T-helper 1 cell treated with Interleukin-12 subunit alpha and Interleukin-12 subunit beta and Interleukin-4 antibody, amounts not matched to agents 30 μg/mL and 1 μg/mL, for 36 hours (primary cell): ENCODE measurements at regions not wholly inside any gene's neighbourhood (a gene's known extent, or its start where the extent isn't known, plus 50 kb on each side); places are given as distances from the start of the nearest gene placed in this dataset.

Source experiments
- H3K27ac Mint-ChIP-seq: one replicate; pipeline ENCODE4 v1.8.0; 2021; ENCODE audit warnings: mild to moderate bottlenecking, mixed read lengths
- H3K27me3 Mint-ChIP-seq: one replicate; pipeline ENCODE4 v1.8.0; 2021; ENCODE audit warnings: low read depth, mixed read lengths
- H3K36me3 Mint-ChIP-seq: one replicate; pipeline ENCODE4 v1.8.0; 2021; ENCODE audit warnings: low read depth, mixed read lengths
- H3K4me1 Mint-ChIP-seq: one replicate; pipeline ENCODE4 v1.8.0; 2021; ENCODE audit warnings: low read depth, mixed read lengths
- H3K4me3 Mint-ChIP-seq: one replicate; pipeline ENCODE4 v1.8.0; 2021; ENCODE audit warnings: mild to moderate bottlenecking, moderate library complexity, mixed read lengths
- H3K9me3 Mint-ChIP-seq: one replicate; pipeline ENCODE4 v1.8.0; 2021; ENCODE audit warnings: mixed read lengths

DNA sequence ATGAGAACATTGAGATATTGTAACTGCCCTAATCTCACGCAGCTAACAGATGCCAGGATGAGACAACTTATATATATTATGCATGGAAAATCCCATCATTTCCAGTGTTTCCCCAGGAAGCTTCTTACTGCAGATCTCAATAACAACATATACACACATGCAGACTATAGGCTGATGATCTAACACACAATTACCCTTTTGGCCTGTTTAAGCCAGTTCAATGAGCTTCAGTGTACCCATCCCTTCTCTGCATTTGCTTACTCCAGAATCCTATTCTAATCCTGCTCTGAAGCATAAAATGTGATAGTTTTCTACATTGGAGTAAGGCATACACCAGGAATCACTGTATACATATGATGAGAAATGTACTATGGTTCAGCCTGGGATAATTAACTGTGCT is 489.4 kb downstream of the SUCLA2 start:
- Mint-ChIP-seq H3K36me3 (no peaks in the 10 kb centered on the region), H3K9me3 (peaks cover 3% of the 10 kb centered on the region), H3K4me1 (no peaks in the 10 kb centered on the region), H3K27me3 (no peaks in the 10 kb centered on the region), H3K4me3 (no peak overlapping the region), H3K27ac (no peak overlapping the region)

DNA sequence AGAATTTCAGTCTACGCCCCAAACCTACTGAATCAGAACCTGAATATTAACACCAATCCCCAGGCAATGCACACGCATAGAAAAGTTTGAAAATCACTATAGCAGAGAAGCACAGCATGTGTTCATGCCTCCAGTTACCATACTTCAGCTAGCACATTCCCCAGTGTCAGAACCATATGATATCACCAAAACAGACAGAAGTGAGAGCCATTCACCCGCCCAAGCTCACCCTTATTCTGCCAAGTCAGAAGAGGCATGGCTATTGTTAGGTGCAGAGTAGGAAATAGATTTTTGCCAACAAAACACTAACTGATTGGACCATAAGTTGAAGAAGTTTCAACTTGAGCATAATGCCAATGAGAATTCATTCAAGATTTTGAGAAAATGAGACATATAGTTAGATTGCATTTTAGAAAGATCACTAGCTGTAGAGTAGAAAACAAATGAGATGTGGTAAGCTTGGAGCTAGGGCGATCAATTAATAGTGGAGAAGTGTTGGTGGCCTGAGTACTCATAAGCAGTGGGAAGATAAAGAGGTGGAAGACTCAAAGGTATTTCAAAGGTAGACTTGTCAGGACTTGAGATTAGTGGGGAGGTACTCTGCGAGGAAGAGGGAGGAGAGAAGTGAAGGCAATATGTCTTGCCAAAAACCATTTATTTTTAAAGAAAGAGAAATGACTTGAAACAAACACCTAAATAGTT is 492.4 kb downstream of the SUCLA2 start:
- Mint-ChIP-seq H3K27ac (no peak overlapping the region), H3K36me3 (no peaks in the 10 kb centered on the region), H3K27me3 (no peaks in the 10 kb centered on the region), H3K4me3 (no peak overlapping the region), H3K4me1 (no peaks in the 10 kb centered on the region), H3K9me3 (no peaks in the 10 kb centered on the region)

DNA sequence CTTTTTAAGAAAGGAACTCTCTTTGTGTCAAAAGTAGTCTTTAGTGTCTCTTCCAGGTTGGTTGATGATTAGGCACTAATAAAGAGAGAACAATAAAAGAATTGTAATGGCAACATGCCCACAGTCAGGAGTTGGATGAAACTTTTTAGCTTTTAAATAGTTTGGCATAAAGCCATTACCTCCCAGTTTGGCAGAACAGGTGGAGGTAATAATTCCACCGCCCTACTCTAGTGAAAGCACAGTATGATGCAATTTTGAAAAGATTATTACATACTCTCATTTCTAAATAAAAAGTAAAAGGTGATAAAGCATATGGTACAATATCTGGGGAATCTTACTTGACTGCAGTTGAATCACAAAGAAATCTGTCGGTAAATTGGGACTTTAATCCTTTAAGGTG is 497.6 kb downstream of the SUCLA2 start:
- Mint-ChIP-seq H3K27me3 (no peaks in the 10 kb centered on the region), H3K36me3 (no peaks in the 10 kb centered on the region), H3K9me3 (no peaks in the 10 kb centered on the region), H3K27ac (no peak overlapping the region), H3K4me1 (no peaks in the 10 kb centered on the region), H3K4me3 (no peak overlapping the region)

DNA sequence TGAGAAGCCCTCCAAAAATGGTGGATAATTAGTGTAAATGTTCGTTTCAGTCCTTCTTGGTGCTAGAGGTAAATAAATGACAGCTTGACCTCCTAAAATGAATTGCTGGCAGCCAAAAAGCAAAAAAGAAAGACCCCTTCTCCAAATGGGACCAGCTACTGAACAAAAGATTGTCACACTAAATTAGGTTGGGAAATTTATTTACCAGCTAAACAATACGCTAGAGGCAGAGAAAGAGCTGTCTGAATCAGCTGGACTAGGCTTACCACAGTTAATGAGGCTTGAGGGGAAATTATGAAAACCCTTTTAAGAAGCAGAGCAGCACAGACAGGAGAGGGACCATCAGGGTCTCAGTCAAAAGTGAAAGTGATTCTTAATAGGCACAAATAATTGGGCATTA is 498.9 kb downstream of the SUCLA2 start:
- H3K4me3 Mint-ChIP-seq, result no peak overlapping the region
- H3K27ac Mint-ChIP-seq, result no peak overlapping the region
- H3K36me3 Mint-ChIP-seq, result no peaks in the 10 kb centered on the region
- H3K27me3 Mint-ChIP-seq, result no peaks in the 10 kb centered on the region
- no peaks in the 10 kb centered on the region for H3K9me3 Mint-ChIP-seq
- no peaks in the 10 kb centered on the region for H3K4me1 Mint-ChIP-seq

DNA sequence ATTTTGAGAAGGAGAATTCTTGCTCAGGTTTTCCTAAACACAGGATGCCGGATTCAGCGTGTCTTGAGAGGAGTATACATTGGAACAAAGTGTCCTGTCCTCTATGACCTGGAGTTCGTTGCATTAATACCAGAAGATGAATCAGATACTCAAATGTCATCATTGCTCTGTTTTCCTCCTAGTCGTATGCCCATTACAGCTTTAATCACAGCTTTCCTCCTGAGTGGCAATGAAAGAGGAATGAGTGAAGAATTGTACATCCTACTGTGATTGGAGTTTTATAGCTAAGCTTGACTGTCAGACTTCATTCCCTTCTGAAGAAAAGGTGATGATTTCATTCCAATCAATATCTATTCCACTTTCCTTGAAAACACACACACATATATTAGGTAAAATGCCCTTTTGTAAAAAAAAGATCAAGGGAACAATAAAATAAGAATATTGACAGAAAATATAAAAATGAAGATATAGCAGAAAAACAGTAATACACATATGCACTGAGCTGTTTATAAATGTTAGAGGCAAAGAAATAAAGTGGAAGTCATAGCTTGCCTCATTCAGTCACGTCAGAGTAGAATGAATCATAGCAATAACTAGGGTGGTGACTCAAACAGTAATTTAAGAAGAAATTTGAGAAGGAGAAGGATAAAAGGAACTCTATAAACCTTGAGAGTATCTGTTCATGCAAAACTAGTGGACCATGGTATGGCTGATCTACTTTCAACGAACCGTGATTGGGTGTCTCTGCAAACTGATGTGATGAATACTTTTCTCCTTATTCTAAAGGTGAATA is 501.5 kb downstream of the SUCLA2 start:
- Mint-ChIP-seq H3K9me3 (no peaks in the 10 kb centered on the region), H3K4me1 (no peaks in the 10 kb centered on the region), H3K27ac (no peak overlapping the region), H3K36me3 (no peaks in the 10 kb centered on the region), H3K4me3 (no peak overlapping the region), H3K27me3 (no peaks in the 10 kb centered on the region)

DNA sequence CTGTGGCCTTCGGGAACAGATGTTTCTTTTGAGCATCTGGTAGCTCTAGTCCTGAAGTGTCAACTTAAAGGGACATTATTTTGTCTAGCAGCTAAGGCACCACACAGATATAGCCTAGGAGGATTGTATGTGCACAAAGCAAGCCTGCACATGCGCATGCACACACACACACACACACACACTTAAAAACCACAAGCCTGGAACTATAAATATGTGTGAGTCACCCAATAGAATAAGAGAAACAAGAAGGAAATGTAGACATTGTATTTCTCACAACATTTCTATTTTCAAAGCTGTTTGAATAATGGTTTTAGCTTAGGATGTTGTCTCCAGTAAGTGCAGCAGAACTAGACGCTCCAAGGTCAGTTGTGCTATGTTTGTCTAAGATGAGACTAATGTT is 516.5 kb downstream of the SUCLA2 start:
- no peak overlapping the region for H3K27ac Mint-ChIP-seq
- no peaks in the 10 kb centered on the region for H3K4me1 Mint-ChIP-seq
- H3K4me3 Mint-ChIP-seq, result no peak overlapping the region
- H3K36me3 Mint-ChIP-seq, result no peaks in the 10 kb centered on the region
- H3K27me3 Mint-ChIP-seq, result no peaks in the 10 kb centered on the region
- no peaks in the 10 kb centered on the region for H3K9me3 Mint-ChIP-seq

DNA sequence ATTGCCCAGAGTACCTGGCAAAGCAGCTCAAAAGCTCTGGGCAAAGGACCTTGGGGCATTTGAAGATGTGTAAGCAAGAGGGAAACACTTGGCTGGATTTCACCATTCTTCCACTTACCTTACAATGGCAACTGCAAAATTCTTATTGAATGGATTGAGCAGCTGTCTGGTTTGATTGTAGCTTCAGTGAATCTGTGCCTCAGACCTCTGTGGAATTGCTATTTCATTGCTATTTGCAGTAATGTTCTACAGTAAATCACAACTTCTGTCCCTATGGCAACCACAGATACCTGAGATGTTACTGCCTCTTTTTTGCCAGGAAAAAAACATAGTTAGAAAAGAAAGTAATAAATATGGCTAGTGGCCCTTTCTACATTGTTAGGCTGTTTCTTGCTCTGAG is 519.5 kb downstream of the SUCLA2 start:
- H3K4me1 Mint-ChIP-seq, result no peaks in the 10 kb centered on the region
- no peak overlapping the region for H3K4me3 Mint-ChIP-seq
- H3K27ac Mint-ChIP-seq, result no peak overlapping the region
- H3K9me3 Mint-ChIP-seq, result no peaks in the 10 kb centered on the region
- no peaks in the 10 kb centered on the region for H3K36me3 Mint-ChIP-seq
- H3K27me3 Mint-ChIP-seq, result no peaks in the 10 kb centered on the region

DNA sequence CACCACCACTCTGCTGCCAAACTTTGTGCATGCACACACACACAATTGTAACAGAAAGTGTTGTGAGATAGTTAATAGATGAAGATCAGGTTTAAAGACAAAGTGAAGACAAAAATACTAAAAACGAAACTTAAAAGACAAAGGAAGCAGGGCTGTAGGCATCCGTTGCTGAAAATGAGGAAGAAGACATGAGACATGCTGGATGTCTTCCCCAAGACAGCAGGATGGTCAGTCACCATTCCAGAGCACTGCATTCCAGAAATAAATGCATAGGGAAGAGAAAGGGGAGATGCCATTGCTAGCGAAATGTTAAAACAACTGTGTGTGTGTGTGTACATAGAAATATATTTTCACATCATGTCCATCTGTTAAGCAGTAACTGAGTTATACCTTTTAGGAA is 520.1 kb downstream of the SUCLA2 start:
- H3K36me3 Mint-ChIP-seq, result no peaks in the 10 kb centered on the region
- no peak overlapping the region for H3K27ac Mint-ChIP-seq
- no peaks in the 10 kb centered on the region for H3K4me1 Mint-ChIP-seq
- no peaks in the 10 kb centered on the region for H3K9me3 Mint-ChIP-seq
- H3K4me3 Mint-ChIP-seq, result no peak overlapping the region
- no peaks in the 10 kb centered on the region for H3K27me3 Mint-ChIP-seq

DNA sequence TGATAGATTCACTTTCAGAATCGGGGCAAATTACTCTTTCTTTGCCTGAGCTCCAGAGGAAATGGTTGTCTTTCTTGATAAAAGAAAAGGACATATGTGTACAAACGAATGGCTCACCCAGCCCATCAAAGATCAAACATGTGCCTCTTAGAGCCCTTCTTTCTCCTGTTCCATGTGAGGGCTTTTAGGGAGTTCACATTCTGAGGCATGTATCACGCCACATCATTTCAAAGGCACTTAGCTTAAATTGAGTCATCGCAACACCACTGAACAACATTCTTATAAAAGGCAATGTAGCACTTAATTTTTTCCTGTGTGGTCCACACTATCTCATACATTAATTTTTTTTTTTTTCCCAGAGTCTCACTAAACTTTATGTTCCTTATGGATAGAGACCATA is 521.0 kb downstream of the SUCLA2 start:
- Mint-ChIP-seq H3K4me3 (no peak overlapping the region), H3K9me3 (no peaks in the 10 kb centered on the region), H3K27me3 (no peaks in the 10 kb centered on the region), H3K36me3 (no peaks in the 10 kb centered on the region), H3K27ac (no peak overlapping the region), H3K4me1 (no peaks in the 10 kb centered on the region)

DNA sequence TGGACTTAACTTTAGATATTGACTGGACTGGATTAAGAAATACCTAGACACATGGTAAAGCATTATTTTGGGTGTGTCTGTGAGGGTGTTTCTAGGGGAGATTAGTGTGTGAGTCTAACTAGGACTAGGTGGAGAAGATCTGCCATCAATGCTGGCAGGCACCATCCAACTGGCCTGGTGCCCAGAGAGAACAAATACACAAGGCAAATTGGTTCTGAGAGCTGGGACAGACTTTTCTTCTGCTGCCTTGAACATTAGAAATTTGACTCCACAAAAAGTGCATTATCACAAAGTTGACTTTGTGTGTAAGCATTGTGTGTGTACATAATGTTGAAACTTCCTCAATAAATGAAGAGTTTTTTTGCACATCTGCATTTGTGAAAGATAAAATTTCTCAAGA is 522.1 kb downstream of the SUCLA2 start:
- Mint-ChIP-seq H3K27ac (no peak overlapping the region), H3K27me3 (no peaks in the 10 kb centered on the region), H3K9me3 (peaks cover 3% of the 10 kb centered on the region), H3K36me3 (no peaks in the 10 kb centered on the region), H3K4me1 (no peaks in the 10 kb centered on the region), H3K4me3 (no peak overlapping the region)

DNA sequence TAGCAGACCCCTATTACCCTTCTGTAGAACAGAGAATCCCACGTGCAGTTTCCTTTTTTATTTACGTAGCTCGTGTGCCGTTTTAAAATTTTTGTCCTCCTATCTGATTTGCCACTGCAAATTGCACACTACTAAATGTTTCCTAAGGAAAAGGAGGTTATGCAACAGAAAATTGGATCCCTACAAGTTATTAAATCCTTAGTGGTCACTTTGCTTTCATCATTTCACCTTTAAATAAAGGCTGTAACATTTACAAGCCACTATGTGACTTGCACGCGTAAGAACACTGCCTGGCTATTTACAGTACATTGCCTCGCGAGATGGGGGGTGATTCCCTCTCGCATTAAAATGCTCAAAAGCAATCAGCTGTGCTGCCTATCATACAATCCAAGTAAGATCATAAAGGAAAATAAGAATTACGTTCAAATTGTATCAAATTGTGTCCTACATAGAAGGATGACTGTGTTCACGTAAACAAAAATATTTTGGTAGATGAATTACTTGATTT is 525.6 kb downstream of the SUCLA2 start:
- no peaks in the 10 kb centered on the region for H3K36me3 Mint-ChIP-seq
- no peak overlapping the region for H3K27ac Mint-ChIP-seq

DNA sequence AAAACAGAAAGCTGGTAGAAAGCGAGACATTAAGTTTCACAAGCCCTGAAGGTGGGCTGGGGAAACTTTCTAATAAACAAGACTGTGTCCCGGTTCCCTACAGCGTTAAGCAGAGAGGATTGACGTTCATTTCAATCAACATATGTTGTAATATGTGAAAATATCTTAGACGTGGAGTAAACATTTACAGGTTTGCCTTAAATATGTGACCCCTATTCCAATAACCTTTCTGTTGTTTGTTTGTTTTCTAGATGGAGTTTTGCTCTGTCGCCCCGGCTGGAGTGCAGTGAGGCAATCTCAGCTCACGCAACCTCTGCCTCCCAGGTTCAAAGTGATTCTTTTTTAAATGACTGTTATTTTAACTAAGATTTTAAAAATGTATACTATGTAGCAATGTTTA is 526.2 kb downstream of the SUCLA2 start:
- H3K27ac Mint-ChIP-seq, result no peak overlapping the region
- no peaks in the 10 kb centered on the region for H3K4me1 Mint-ChIP-seq
- no peaks in the 10 kb centered on the region for H3K36me3 Mint-ChIP-seq
- H3K9me3 Mint-ChIP-seq, result peaks cover 3% of the 10 kb centered on the region
- H3K27me3 Mint-ChIP-seq, result no peaks in the 10 kb centered on the region
- H3K4me3 Mint-ChIP-seq, result no peak overlapping the region

More for the DNA sequence above, 525.6 kb downstream of the SUCLA2 start:
- H3K4me1 Mint-ChIP-seq, result no peaks in the 10 kb centered on the region
- no peak overlapping the region for H3K4me3 Mint-ChIP-seq
- peaks cover 3% of the 10 kb centered on the region for H3K9me3 Mint-ChIP-seq
- no peaks in the 10 kb centered on the region for H3K27me3 Mint-ChIP-seq

DNA sequence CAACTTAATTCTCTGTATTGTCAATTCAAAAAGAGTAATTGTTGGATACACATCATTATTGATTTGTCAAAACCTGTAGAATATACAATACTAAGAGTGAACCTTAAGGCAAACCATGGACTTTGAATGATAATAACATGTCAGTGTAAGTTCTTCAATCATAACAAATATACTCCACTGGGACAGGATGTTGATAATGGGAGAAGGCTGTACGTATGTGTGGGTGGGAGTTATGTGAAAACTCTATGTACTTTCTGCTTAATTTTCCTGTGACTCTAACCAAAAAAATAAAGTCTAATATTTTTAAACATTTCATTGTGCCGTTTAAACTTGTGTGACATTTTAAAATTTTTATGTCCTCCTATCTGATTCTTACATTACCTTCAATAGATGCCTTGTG is 526.7 kb downstream of the SUCLA2 start:
- no peak overlapping the region for H3K27ac Mint-ChIP-seq
- H3K36me3 Mint-ChIP-seq, result no peaks in the 10 kb centered on the region
- H3K27me3 Mint-ChIP-seq, result no peaks in the 10 kb centered on the region
- peaks cover 3% of the 10 kb centered on the region for H3K9me3 Mint-ChIP-seq
- H3K4me1 Mint-ChIP-seq, result no peaks in the 10 kb centered on the region
- H3K4me3 Mint-ChIP-seq, result no peak overlapping the region

DNA sequence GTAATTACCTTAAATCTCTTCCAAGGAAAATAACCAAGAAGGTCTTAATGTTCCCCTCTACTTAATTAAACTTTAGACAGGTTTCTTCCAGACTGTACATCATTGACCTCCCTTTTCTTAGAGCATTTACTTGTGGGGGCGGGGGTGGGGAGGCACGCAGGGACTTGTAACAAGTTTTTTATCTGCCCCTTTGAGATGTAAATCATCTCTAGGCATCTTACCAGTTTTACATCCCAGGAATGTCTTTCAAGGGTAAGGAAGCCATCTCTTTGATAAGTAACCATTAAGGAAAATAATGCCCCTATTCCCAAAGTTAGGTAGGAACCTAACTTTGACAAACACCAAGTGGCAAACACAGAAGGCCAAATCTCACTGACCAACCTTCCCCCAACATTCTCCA is 528.6 kb downstream of the SUCLA2 start:
- no peaks in the 10 kb centered on the region for H3K4me1 Mint-ChIP-seq
- no peaks in the 10 kb centered on the region for H3K36me3 Mint-ChIP-seq
- no peak overlapping the region for H3K4me3 Mint-ChIP-seq
- H3K27ac Mint-ChIP-seq, result no peak overlapping the region
- peaks cover 3% of the 10 kb centered on the region for H3K9me3 Mint-ChIP-seq
- H3K27me3 Mint-ChIP-seq, result no peaks in the 10 kb centered on the region

DNA sequence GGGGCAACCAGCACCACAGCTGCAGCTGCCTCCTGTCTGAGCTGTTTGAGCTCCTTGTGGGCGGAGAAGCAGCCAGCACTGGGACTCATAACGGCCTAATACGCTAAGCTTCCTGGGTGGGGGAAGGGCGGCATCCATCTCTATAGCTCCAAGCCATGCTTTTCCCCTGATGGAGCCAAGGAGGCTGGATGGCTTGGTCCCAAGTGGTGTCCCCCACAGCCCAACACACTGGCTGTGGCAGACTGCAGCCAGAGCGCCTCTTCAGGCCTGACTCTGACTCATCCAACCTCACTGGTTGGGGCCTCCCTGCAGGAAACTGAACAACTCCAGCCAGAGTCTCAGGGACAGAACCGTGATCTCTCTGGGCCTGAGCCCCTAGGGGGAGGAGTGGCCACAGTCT is 537.3 kb downstream of the SUCLA2 start:
- Mint-ChIP-seq H3K4me1 (no peaks in the 10 kb centered on the region), H3K4me3 (no peak overlapping the region), H3K27ac (no peak overlapping the region), H3K36me3 (no peaks in the 10 kb centered on the region), H3K27me3 (no peaks in the 10 kb centered on the region), H3K9me3 (peaks cover 3% of the 10 kb centered on the region)
